ENCODE measurements at regions not wholly inside any gene's neighbourhood (a gene's known extent, or its start where the extent isn't known, plus 50 kb on each side); places are given as distances from the start of the nearest gene placed in this dataset.

GRCh38 chr16:73396556-73396955 lies 348.6 kb upstream of the ZFHX3 start:
- ChIA-PET POLR2A (no interaction called here), CTCF (no interaction called here)
- no peak for DNase-seq (ENCODE audit: extremely low spot score)
- TF ChIP-seq ZNF384 (IDR thresholded peaks at IDR 0.05) (no peak), FOXA1 (IDR thresholded peaks at IDR 0.05) (no peak), L3MBTL2 (conservative IDR thresholded peaks at IDR 0.05) (no peak), BHLHE40 (IDR thresholded peaks at IDR 0.05; ENCODE audit: borderline replicate concordance) (no peak)

DNA sequence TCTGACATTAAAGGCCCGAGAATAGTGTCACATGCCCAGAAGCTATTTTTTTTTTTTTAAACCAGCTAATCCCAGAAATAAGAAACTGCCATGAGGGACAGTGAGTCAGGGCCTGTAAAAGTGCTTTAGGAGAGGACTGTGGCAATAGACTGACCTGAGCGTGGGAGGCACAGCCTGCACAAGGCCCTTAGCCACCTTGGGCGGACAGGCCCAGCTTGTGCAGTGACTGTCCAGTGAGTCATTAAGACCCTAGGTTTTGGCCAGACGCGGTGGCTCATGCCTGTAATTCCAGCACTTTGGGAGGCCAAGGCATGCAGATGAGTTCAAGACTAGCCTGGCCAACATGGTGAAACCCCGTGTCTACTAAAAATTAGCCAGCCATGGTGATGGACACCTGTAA lies 343.0 kb upstream of the ZFHX3 start:
- POLR2A ChIA-PET = interaction anchor here (0.7 kb wide), 1 partner anchor 1285 kb away, joined by 3 read pairs; no protein-coding TSS in a partner anchor
- CTCF ChIA-PET = no interaction called here
- TF ChIP-seq ELF4 (IDR thresholded peaks at IDR 0.05) (no peak), ZNF384 (IDR thresholded peaks at IDR 0.05) (no peak), L3MBTL2 (conservative IDR thresholded peaks at IDR 0.05) (no peak), SP1 (IDR thresholded peaks at IDR 0.05) (no peak), NFRKB (IDR thresholded peaks at IDR 0.05) (no peak), CTBP1 (IDR thresholded peaks at IDR 0.05; ENCODE audit: borderline replicate concordance) (no peak), BHLHE40 (IDR thresholded peaks at IDR 0.05; ENCODE audit: borderline replicate concordance) (no peak), FOXA1 (IDR thresholded peaks at IDR 0.05) (no peak), LEF1 (IDR thresholded peaks at IDR 0.05; ENCODE audit: borderline replicate concordance) (no peak), TARDBP (IDR thresholded peaks at IDR 0.05) (no peak), HDGF (IDR thresholded peaks at IDR 0.05; ENCODE audit: borderline replicate concordance) (no peak), ARNT (IDR thresholded peaks at IDR 0.05) (no peak), PKNOX1 (IDR thresholded peaks at IDR 0.05) (no peak), FOXM1 (IDR thresholded peaks at IDR 0.05; ENCODE audit: borderline replicate concordance) (no peak), FOXK2 (IDR thresholded peaks at IDR 0.05) (no peak)
- no peak for DNase-seq (ENCODE audit: extremely low spot score)

GRCh38 chr16:73390491-73390890 lies 342.6 kb upstream of the ZFHX3 start:
- DNase-seq (ENCODE audit: extremely low spot score) = no peak
- CTCF ChIA-PET = no interaction called here
- POLR2A ChIA-PET = interaction anchor here (0.7 kb wide), 1 partner anchor 1284 kb away, joined by 3 read pairs; no protein-coding TSS in a partner anchor
- TF ChIP-seq ARNT (IDR thresholded peaks at IDR 0.05) (no peak), FOXM1 (IDR thresholded peaks at IDR 0.05; ENCODE audit: borderline replicate concordance) (no peak), NFRKB (IDR thresholded peaks at IDR 0.05) (no peak), PKNOX1 (IDR thresholded peaks at IDR 0.05) (no peak), BHLHE40 (IDR thresholded peaks at IDR 0.05; ENCODE audit: borderline replicate concordance) (no peak), FOXK2 (IDR thresholded peaks at IDR 0.05) (no peak), L3MBTL2 (conservative IDR thresholded peaks at IDR 0.05) (no peak), ELF4 (IDR thresholded peaks at IDR 0.05) (no peak), SP1 (IDR thresholded peaks at IDR 0.05) (no peak), ZNF384 (IDR thresholded peaks at IDR 0.05) (no peak), TARDBP (IDR thresholded peaks at IDR 0.05) (no peak), HDGF (IDR thresholded peaks at IDR 0.05; ENCODE audit: borderline replicate concordance) (no peak), FOXA1 (IDR thresholded peaks at IDR 0.05) (no peak), SUZ12 (IDR thresholded peaks at IDR 0.05) (no peak), LEF1 (IDR thresholded peaks at IDR 0.05; ENCODE audit: borderline replicate concordance) (no peak), CTBP1 (IDR thresholded peaks at IDR 0.05; ENCODE audit: borderline replicate concordance) (no peak)

GRCh38 chr16:73389085-73389484 lies 341.2 kb upstream of the ZFHX3 start:
- POLR2A ChIA-PET = no interaction called here
- TF ChIP-seq HDGF (IDR thresholded peaks at IDR 0.05; ENCODE audit: borderline replicate concordance) = no peak
- no peak for TF ChIP-seq FOXM1 (IDR thresholded peaks at IDR 0.05; ENCODE audit: borderline replicate concordance)
- no peak for TF ChIP-seq SUZ12 (IDR thresholded peaks at IDR 0.05)
- TF ChIP-seq TARDBP (IDR thresholded peaks at IDR 0.05) = no peak
- TF ChIP-seq ZNF384 (IDR thresholded peaks at IDR 0.05) = no peak
- no peak for TF ChIP-seq NFRKB (IDR thresholded peaks at IDR 0.05)
- CTCF ChIA-PET = no interaction called here
- no peak for DNase-seq (ENCODE audit: extremely low spot score)

- no peak for DNase-seq (ENCODE audit: extremely low spot score)
- TF ChIP-seq FOXK2 (IDR thresholded peaks at IDR 0.05) (no peak), ZNF384 (IDR thresholded peaks at IDR 0.05) (no peak), LEF1 (IDR thresholded peaks at IDR 0.05; ENCODE audit: borderline replicate concordance) (no peak), FOXA1 (IDR thresholded peaks at IDR 0.05) (no peak), ELF4 (IDR thresholded peaks at IDR 0.05) (no peak), CTBP1 (IDR thresholded peaks at IDR 0.05; ENCODE audit: borderline replicate concordance) (no peak), PKNOX1 (IDR thresholded peaks at IDR 0.05) (no peak), ARNT (IDR thresholded peaks at IDR 0.05) (no peak), SP1 (IDR thresholded peaks at IDR 0.05) (no peak), L3MBTL2 (conservative IDR thresholded peaks at IDR 0.05) (no peak), TARDBP (IDR thresholded peaks at IDR 0.05) (no peak), SUZ12 (IDR thresholded peaks at IDR 0.05) (no peak), NFRKB (IDR thresholded peaks at IDR 0.05) (no peak), BHLHE40 (IDR thresholded peaks at IDR 0.05; ENCODE audit: borderline replicate concordance) (no peak), FOXM1 (IDR thresholded peaks at IDR 0.05; ENCODE audit: borderline replicate concordance) (no peak), HDGF (IDR thresholded peaks at IDR 0.05; ENCODE audit: borderline replicate concordance) (no peak)
These were observed 340.1 kb upstream of the ZFHX3 start for GRCh38 chr16:73387979-73388378.

GRCh38 chr16:73385696-73386095 lies 337.8 kb upstream of the ZFHX3 start:
- ChIA-PET CTCF (no interaction called here), POLR2A (no interaction called here)
- DNase-seq (ENCODE audit: extremely low spot score) = no peak
- TF ChIP-seq FOXM1 (IDR thresholded peaks at IDR 0.05; ENCODE audit: borderline replicate concordance) (no peak), ZNF384 (IDR thresholded peaks at IDR 0.05) (no peak), LEF1 (IDR thresholded peaks at IDR 0.05; ENCODE audit: borderline replicate concordance) (no peak), TARDBP (IDR thresholded peaks at IDR 0.05) (no peak), ARNT (IDR thresholded peaks at IDR 0.05) (no peak), FOXK2 (IDR thresholded peaks at IDR 0.05) (no peak), ELF4 (IDR thresholded peaks at IDR 0.05) (no peak), SP1 (IDR thresholded peaks at IDR 0.05) (no peak), BHLHE40 (IDR thresholded peaks at IDR 0.05; ENCODE audit: borderline replicate concordance) (no peak), NFRKB (IDR thresholded peaks at IDR 0.05) (no peak), FOXA1 (IDR thresholded peaks at IDR 0.05) (no peak), SUZ12 (IDR thresholded peaks at IDR 0.05) (no peak), HDGF (IDR thresholded peaks at IDR 0.05; ENCODE audit: borderline replicate concordance) (no peak)

More at GRCh38 chr16:73387979-73388378, 340.1 kb upstream of the ZFHX3 start:
- ChIA-PET POLR2A (no interaction called here), CTCF (no interaction called here)

All from HEK293T (cell line).